ENCODE measurements at regions not wholly inside any gene's neighbourhood (a gene's known extent, or its start where the extent isn't known, plus 50 kb on each side); places are given as distances from the start of the nearest gene placed in this dataset.

GRCh38 chr13:40422588-40423235 lies 243.7 kb downstream of the FOXO1 start:
- H3K9ac ChIP-seq (ENCODE audit: insufficient read depth, low read length, poor library complexity, severe bottlenecking) = no peak overlapping the region
- H3K4me1 Mint-ChIP-seq = peaks cover 32% of the 10 kb centered on the region
- no peak for DNase-seq
- no CpG with 5 or more reads among the region's 4 CpGs for WGBS (ENCODE audit: insufficient coverage)
- H3K4me3 Mint-ChIP-seq = peak overlapping the region in 1 of 2 donors; percentile 33
- TF ChIP-seq, protein P1, sequence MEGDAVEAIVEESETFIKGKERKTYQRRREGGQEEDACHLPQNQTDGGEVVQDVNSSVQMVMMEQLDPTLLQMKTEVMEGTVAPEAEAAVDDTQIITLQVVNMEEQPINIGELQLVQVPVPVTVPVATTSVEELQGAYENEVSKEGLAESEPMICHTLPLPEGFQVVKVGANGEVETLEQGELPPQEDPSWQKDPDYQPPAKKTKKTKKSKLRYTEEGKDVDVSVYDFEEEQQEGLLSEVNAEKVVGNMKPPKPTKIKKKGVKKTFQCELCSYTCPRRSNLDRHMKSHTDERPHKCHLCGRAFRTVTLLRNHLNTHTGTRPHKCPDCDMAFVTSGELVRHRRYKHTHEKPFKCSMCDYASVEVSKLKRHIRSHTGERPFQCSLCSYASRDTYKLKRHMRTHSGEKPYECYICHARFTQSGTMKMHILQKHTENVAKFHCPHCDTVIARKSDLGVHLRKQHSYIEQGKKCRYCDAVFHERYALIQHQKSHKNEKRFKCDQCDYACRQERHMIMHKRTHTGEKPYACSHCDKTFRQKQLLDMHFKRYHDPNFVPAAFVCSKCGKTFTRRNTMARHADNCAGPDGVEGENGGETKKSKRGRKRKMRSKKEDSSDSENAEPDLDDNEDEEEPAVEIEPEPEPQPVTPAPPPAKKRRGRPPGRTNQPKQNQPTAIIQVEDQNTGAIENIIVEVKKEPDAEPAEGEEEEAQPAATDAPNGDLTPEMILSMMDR (IDR thresholded peaks at IDR 0.05) = no peak
- intact Hi-C loops (cut with micrococcal nuclease) = no loop called here
- H3K36me3 Mint-ChIP-seq = no peaks in the 10 kb centered on the region
- H3K27ac ChIP-seq (ENCODE audit: low read depth in 1 of 2, low read length in 2 of 2) = peak overlapping the region in 1 of 2 donors; percentile 70
- peak overlapping the region; percentile 24 for H3K4me2 ChIP-seq (replicated peaks; ENCODE audit: extremely low read depth, low read length, poor library complexity, severe bottlenecking)
- no peaks in the 10 kb centered on the region for H4K20me1 ChIP-seq (ENCODE audit: insufficient read depth, low read length)
- no peaks in the 10 kb centered on the region for H3K79me2 ChIP-seq (ENCODE audit: insufficient read depth, low read length)
- peaks cover 0 to 3% (median 2%) of the 10 kb centered on the region in 3 donors for H3K27me3 Mint-ChIP-seq (ENCODE audit: low read depth in 3 of 3)
- no peaks in the 10 kb centered on the region for H3K27me3 ChIP-seq (ENCODE audit: control insufficient read depth in 2 of 2, insufficient read depth in 2 of 2, low read length in 2 of 2)
- H3K9me3 ChIP-seq (replicated peaks in 1 of 2; ENCODE audit: control insufficient read depth in 1 of 2, insufficient read depth in 1 of 2, low read length in 2 of 2) = no peaks in the 10 kb centered on the region
- no peaks in the 10 kb centered on the region for H3K36me3 ChIP-seq (replicated peaks in 1 of 2; ENCODE audit: control insufficient read depth in 1 of 2, insufficient read depth in 2 of 2, low read length in 2 of 2)
- peaks cover 32 to 35% of the 10 kb centered on the region in 2 donors for H3K4me1 ChIP-seq (ENCODE audit: control insufficient read depth in 1 of 2, insufficient read depth in 2 of 2, low read length in 2 of 2)
- H3K9me3 Mint-ChIP-seq = peaks cover 0 to 3% (median under 1%) of the 10 kb centered on the region in 7 donors
- H3K27ac Mint-ChIP-seq = peak overlapping the region in 6 of 7 donors; percentile 62 to 82 (median 73)
- peak overlapping the region in 1 of 3 experiments; percentile 10 for H3K4me3 ChIP-seq (replicated peaks in 1 of 3; ENCODE audit: low read depth in 2 of 3, low read length in 3 of 3)
- H2AFZ ChIP-seq (ENCODE audit: insufficient read depth, low read depth, low read length, poor library complexity, severe bottlenecking) = peak overlapping the region; percentile 33

DNA sequence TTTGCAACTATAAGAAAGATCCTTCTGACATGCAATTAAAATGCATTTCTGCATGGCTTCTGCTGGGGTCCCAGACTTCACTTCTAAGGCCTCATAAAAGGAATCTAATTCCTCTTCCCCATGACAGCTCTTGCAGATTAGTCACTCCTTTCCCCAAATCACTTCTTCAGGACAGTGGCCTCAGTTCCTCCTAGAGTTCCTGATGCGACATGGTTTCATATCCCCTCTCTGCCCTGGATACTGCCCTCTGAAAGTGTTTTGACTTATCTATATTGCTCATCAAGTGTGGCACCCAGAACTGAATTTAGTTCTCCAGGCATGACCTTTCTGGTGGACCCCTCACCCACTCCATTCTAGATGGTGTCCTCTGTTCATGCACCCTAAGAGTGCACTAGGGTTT lies 238.1 kb downstream of the FOXO1 start:
- Histone ChIP-seq H3K9me3 (replicated peaks in 1 of 2; ENCODE audit: control insufficient read depth in 1 of 2, insufficient read depth in 1 of 2, low read length in 2 of 2) (no peaks in the 10 kb centered on the region), H3K4me3 (replicated peaks in 1 of 3; ENCODE audit: low read depth in 2 of 3, low read length in 3 of 3) (peak overlapping the region in 1 of 3 experiments; percentile 27), H3K27me3 (ENCODE audit: control insufficient read depth in 2 of 2, insufficient read depth in 2 of 2, low read length in 2 of 2) (no peaks in the 10 kb centered on the region), H3K9ac (ENCODE audit: insufficient read depth, low read length, poor library complexity, severe bottlenecking) (no peak overlapping the region), H4K20me1 (ENCODE audit: insufficient read depth, low read length) (no peaks in the 10 kb centered on the region), H3K4me2 (replicated peaks; ENCODE audit: extremely low read depth, low read length, poor library complexity, severe bottlenecking) (peak overlapping the region; percentile 19), H2AFZ (ENCODE audit: insufficient read depth, low read depth, low read length, poor library complexity, severe bottlenecking) (no peak overlapping the region), H3K79me2 (ENCODE audit: insufficient read depth, low read length) (no peaks in the 10 kb centered on the region), H3K4me1 (ENCODE audit: control insufficient read depth in 1 of 2, insufficient read depth in 2 of 2, low read length in 2 of 2) (peaks cover 30 to 31% of the 10 kb centered on the region in 2 donors), H3K36me3 (replicated peaks in 1 of 2; ENCODE audit: control insufficient read depth in 1 of 2, insufficient read depth in 2 of 2, low read length in 2 of 2) (no peaks in the 10 kb centered on the region), H3K27ac (ENCODE audit: low read depth in 1 of 2, low read length in 2 of 2) (peak overlapping the region in 1 of 2 donors; percentile 81)
- peaks cover 0 to 3% (median 3%) of the 10 kb centered on the region in 3 donors for H3K27me3 Mint-ChIP-seq (ENCODE audit: low read depth in 3 of 3)
- peaks cover 35% of the 10 kb centered on the region for H3K4me1 Mint-ChIP-seq
- H3K36me3 Mint-ChIP-seq = peaks cover 0 to 3% of the 10 kb centered on the region in 2 donors
- peak overlapping the region in 1 of 2 donors; percentile 48 for H3K4me3 Mint-ChIP-seq
- intact Hi-C loops (cut with micrococcal nuclease) = no loop called here
- peak overlapping the region in 6 of 7 donors; percentile 66 to 90 (median 80) for H3K27ac Mint-ChIP-seq
- H3K9me3 Mint-ChIP-seq = peaks cover 0 to 3% (median 0%) of the 10 kb centered on the region in 7 donors
- DNase-seq = peak; percentile 73 to 90 (median 84)
- TF ChIP-seq, protein P1 (IDR thresholded peaks at IDR 0.05) = no peak
- WGBS (ENCODE audit: insufficient coverage) = 0% methylated on average over 1 of the region's 1 CpG
